Gastrocnemius medialis (tissue), 4 donors: ENCODE measurements at regions not wholly inside any gene's neighbourhood (a gene's known extent, or its start where the extent isn't known, plus 50 kb on each side); places are given as distances from the start of the nearest gene placed in this dataset.
"Not testable (repeated sequence)": the region's sequence is repeated elsewhere in the genome, so short reads cannot be mapped to it uniquely, and the experiment has no call there.

Experiments used
- CTCF ChIP-seq, 5 experiments: fragments of 450-650 bp in 3 of 5; fragments of 200-600 bp in 2 of 5; sonication (generic) in 2 of 5; IDR thresholded peaks in 4 of 5; conservative IDR thresholded peaks in 1 of 5; 1 replicate in 4 of 5; 2 replicates in 1 of 5; pipeline ENCODE4 v1.5.1; 2016 to 2019; ENCODE audit warnings: antibody characterized with exemption in 5 of 5, mild to moderate bottlenecking in 3 of 5, moderate library complexity in 3 of 5
- POLR2A ChIP-seq, 2 donors: fragments of 450-650 bp; IDR thresholded peaks; one replicate each; pipeline ENCODE4 v1.6.1; 2017; ENCODE audit warnings: antibody characterized with exemption in 2 of 2, mild to moderate bottlenecking in 2 of 2, moderate library complexity in 2 of 2

GRCh38 chr17:27950225-27950624 is 57.1 kb upstream of the LYRM9 start:
- TF ChIP-seq CTCF (IDR thresholded peaks at IDR 0.05 in 4 of 5, conservative IDR thresholded peaks at IDR 0.05 in 1 of 5); POLR2A (IDR thresholded peaks at IDR 0.05): not testable (repeated sequence)
